ENCODE measurements at regions not wholly inside any gene's neighbourhood (a gene's known extent, or its start where the extent isn't known, plus 50 kb on each side); places are given as distances from the start of the nearest gene placed in this dataset.
A peak's percentile ranks its signal among the peaks of the same experiment; 100 is the strongest.

DNA sequence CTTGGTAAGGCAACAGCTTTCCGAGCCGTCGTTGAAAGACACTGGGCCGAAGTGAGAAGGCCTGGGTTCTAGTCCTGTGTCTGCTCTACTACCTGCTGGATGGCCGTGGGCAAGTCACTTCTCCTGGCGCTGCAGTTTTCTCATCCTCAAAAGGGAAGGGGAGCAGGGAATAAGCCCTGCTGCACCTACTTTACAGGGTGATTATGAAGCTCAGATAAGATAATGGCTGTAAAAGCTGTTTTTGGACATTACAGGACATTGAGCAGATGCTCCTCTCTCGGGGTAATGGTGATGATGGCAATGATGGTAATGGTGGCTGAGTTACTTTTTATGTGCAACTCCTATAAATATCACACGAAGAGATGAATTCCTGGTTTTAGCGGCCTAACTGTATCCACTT, 152.6 kb downstream of the FAM43A start:
- no peak for DNase-seq

GRCh38 chr3:194840661-194841514, 155.2 kb downstream of the FAM43A start:
- peak; percentile 38 for DNase-seq

DNA sequence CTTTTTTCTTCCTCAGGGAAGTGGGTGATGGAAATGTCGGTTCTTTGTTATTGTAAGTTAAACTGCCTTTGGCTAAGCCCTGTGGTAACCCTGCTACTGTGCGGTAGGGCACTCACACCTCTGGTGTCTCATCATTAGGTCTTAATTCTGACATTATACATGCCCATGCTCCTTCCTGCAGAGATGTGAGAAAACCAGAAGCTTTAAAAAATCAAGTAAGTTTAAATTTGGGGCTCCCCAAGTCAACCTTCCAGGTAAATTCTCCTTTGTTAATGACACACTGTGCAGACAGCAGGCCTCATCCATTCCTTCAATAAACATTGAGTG, 155.8 kb downstream of the FAM43A start:
- DNase-seq, result no peak

DNA sequence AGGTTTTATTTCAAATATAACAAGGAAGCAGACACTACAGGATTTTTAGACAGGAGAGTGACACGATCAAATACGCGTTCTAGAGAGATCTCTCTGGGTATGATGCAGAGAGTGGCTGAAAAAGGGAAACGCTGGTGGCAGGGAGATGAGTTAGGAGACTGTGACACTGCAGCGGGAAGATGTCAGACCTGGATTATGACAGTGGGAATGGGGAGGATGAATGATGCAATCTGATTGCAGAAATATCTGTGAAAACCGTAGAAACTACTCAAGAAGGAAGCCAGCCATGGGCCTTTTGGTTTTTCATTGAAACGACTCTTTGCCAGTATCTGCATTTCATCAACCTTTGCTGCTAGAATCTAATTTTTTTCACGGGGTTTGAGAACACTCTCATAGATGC, 157.9 kb downstream of the FAM43A start:
- no peak for DNase-seq

DNA sequence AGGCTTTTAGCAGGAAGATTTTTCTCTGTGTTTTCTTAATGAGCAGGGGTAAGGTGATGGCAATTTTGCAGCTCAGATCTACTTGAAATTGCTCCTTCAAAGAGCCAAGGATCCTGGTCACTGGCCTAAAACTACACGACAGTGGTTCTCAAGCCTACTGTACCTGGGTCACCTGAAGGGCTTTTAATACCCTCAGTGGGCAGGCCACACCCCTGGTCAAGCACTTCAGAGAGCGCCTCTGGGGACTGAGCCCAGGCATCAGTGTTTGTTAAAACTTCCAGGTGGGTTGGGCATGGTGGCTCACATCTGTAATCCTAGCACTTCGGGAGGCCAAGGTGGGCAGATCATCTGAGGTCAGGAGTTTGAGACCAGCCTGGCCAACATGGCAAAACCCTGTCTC, 158.4 kb downstream of the FAM43A start:
- no peak for DNase-seq

GRCh38 chr3:194849166-194849875, 163.6 kb downstream of the FAM43A start:
- DNase-seq, result no peak

GRCh38 chr3:194851254-194851653, 165.6 kb downstream of the FAM43A start:
- DNase-seq, result no peak

- no peak for DNase-seq
Measured at GRCh38 chr3:194851941-194852340, 166.3 kb downstream of the FAM43A start.

DNA sequence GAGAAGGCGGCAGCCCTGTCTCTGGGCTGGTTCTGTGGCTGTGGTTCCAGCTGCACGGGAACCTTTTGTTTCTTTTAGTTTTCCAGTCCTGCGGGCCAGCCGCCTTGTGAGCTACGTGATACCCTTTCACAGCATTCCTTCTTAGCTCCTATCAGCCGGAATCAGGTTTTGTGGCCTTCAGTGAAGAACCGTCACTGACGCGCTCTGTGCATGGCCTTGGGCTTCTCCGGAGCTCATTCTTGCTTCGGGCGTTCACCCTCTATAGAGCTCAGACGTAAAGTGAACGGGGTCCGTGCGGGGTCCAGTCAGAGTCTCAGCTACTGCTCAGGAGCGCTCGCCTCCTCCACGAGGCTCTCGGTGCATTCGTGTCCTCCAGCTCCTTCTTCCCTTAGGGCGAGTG, 166.7 kb downstream of the FAM43A start:
- no peak for DNase-seq

GRCh38 chr3:194852831-194853508, 167.3 kb downstream of the FAM43A start:
- no peak for DNase-seq

DNA sequence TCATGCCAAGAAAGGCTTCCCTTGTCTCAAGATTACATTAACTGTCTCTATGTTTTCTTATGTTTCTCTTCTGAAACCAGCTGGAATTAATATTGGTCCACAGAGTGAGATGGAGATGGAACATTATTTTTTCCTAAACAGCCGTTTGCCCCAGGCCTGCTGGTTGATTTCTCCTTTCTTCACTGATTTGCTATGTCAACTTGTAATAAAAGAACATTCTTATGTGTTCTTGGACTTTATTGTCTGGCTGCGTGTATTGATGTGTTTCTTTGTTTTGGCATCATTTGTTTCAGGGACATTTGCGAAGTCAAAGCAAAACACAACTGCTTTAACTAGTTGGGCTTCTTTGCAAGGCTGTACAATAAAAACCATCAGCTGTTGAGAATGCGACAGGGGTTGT, 168.5 kb downstream of the FAM43A start:
- DNase-seq, result no peak

DNA sequence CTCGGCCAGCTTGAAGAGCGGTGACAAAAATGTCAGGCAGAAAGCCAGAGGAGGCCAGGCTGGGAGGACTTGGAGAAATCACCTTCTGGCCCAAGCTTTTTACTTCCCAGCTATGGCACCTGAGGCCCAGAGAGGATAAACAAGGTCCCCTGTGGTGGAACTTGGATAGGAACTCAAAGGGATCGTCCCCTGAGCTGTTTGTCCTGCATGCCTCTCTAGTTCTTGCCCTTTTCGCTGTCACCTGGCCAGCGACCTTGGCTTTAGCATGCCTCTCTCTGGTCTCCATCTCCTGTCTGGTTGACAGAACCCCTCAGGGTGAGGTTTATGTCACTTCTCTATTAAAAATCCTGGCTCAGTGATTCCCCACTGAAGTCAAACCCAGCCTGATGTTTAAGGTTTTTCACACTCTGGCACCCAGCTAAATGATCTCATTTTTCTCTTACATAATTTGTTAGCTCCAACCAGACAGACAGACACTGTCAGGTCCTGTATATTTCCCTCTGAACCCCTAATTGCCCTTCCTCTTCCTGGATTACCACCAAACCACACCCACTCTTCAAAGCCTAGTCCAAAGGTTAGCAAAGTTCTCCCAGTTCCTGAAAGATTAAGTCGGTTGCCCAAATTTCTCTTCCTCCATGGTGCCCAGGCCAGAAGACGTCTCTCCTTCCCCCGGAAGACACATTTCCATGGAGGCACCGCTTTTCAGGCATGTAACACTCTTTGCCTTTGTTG, 169.1 kb downstream of the FAM43A start:
- no peak for DNase-seq

GRCh38 chr3:194856296-194856695, 170.6 kb downstream of the FAM43A start:
- no peak for DNase-seq

GRCh38 chr3:194857469-194858113, 171.9 kb downstream of the FAM43A start:
- DNase-seq, result peak; percentile 47

DNA sequence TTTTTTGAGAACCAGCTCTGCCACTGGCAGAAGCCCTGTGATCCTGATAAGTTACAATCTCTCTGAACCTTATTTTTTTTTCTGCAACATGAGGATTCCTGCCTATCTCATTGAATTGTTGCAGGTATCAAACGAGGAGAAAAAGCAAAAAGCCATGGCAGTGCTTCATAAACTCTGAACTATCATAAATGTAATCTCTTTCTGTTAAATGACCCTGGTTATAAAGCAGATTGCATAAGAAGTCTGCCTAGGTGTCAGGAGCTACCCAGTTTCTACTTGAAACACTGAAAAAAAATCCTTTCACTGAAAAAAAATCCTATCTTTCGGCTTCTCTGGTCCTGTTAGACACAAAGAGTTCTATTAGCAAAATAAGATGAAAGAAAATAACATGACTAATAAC, 172.7 kb downstream of the FAM43A start:
- DNase-seq, result no peak

- no peak for DNase-seq
Measured at GRCh38 chr3:194860725-194861124, 175.0 kb downstream of the FAM43A start.

GRCh38 chr3:194861375-194861774, 175.7 kb downstream of the FAM43A start:
- no peak for DNase-seq

DNA sequence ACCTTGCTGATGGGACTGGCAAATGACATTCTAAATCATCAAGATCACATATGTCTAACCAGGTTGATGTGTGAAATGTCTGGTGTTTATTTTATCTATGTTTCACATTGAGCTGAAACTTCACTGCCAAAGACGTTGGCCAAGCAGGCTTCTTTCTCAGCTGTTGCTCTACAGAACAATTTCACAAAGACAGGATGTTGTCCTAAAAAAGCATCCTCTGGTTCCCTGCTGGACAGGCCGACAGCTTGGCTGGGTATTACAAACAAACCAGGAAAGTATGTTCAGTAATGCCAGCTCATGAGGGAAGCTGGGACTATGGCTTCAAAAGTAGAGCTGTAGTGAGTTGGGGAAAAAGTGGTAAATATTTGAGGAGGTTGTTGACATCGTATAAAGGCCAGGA, 179.4 kb downstream of the FAM43A start:
- no peak for DNase-seq

DNA sequence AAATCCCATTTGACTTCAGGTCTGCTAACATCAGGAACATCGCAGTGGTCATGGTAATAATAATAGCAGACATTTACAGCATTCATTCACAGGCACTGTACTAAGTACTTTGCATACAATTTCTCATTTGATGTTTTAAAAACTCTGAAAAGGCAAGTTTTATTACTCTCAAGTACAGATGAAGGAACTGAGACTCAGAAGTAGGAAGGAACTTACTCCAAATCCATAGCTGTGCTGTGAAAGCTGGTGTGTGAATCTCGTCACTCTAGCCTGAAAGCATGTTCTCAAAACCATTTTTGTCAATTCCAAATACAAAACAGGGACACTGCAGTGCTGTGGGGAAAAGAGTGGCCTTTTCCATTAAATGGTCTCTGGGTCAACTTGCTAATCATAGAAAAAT, 179.9 kb downstream of the FAM43A start:
- no peak for DNase-seq

DNA sequence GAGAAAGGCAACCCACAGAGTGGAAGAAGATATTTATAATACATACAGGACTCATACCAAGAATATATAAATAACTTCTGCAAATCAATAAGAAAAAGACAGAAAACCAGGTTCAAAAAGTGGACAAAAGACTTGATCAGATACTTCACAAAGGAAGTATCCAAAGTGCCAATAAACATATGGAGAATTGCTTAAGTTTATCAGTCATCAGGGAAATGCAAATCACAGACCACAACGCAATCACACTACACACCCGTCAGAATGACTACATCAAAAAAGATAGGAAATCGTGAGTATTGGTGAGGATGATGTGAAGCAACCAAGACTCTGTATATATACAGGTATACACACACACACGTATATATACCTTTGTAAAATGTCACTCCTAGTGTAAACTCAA, 180.6 kb downstream of the FAM43A start:
- DNase-seq, result no peak

- no peak for DNase-seq
Measured at GRCh38 chr3:194867270-194867983, 181.7 kb downstream of the FAM43A start.

- DNase-seq, result no peak
Measured at GRCh38 chr3:194868831-194869230, 183.1 kb downstream of the FAM43A start.
